ENCODE measurements at regions not wholly inside any gene's neighbourhood (a gene's known extent, or its start where the extent isn't known, plus 50 kb on each side); places are given as distances from the start of the nearest gene placed in this dataset.

DNA sequence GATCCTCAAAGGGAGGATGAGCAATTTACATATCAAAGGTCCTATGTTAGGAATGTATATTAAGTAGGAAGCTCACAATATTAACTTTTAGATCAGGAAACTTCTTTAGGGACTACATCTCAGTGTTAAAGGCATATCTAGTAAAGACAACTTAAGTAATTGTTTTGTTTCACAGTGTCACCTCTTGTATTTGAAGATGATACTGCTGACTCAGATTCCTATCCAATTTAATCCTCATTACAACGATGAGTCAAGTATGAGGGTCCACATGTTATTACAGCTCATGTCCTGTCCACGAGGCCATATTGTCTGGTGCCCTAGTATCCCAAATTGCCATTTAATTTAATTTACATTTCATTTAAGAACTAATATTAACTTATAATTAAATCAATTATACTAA, 523.9 kb downstream of the CCDC85A start:
- Histone ChIP-seq H3K27ac (ENCODE audit: low read depth, low read length) (no peak overlapping the region), H3K9me3 (ENCODE audit: control insufficient read depth in 3 of 3, low read length in 3 of 3) (no peaks in the 10 kb centered on the region), H3K36me3 (ENCODE audit: control insufficient read depth in 3 of 3, insufficient read depth in 3 of 3, low read length in 3 of 3) (no peaks in the 10 kb centered on the region), H3K9ac (ENCODE audit: low read depth in 1 of 3, low read length in 3 of 3) (no peak overlapping the region), H3K27me3 (ENCODE audit: control insufficient read depth in 3 of 3, insufficient read depth in 3 of 3, low read length in 3 of 3) (no peaks in the 10 kb centered on the region), H3K4me3 (ENCODE audit: low read length in 3 of 3) (no peak overlapping the region), H3K4me1 (ENCODE audit: control insufficient read depth in 3 of 3, insufficient read depth in 3 of 3, low read length in 3 of 3) (no peaks in the 10 kb centered on the region)

DNA sequence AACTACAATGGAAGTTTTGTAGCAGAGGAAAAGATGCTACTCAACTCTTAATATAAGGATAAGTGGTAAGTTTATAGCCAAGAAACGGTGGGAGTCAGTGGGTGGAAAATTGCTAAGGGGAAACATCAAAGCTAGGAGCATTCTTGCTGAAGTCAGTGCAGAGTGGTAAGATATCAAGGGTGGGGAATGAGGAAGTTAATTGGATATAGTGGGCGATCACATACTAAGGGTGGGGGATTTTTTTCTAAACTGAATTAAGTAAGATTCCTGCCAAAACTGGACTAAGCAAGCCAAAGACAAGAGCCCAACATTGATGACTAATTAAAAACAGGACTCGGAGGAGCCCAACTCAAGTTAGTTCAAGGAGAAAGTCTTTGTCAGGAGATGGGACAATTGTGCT, 525.4 kb downstream of the CCDC85A start:
- Histone ChIP-seq H3K27ac (ENCODE audit: low read depth, low read length) (no peak overlapping the region), H3K36me3 (ENCODE audit: control insufficient read depth in 3 of 3, insufficient read depth in 3 of 3, low read length in 3 of 3) (no peaks in the 10 kb centered on the region), H3K4me1 (ENCODE audit: control insufficient read depth in 3 of 3, insufficient read depth in 3 of 3, low read length in 3 of 3) (peaks cover 0 to 7% (median 3%) of the 10 kb centered on the region in 3 donors), H3K9me3 (ENCODE audit: control insufficient read depth in 3 of 3, low read length in 3 of 3) (no peaks in the 10 kb centered on the region), H3K4me3 (ENCODE audit: low read length in 3 of 3) (no peak overlapping the region), H3K27me3 (ENCODE audit: control insufficient read depth in 3 of 3, insufficient read depth in 3 of 3, low read length in 3 of 3) (no peaks in the 10 kb centered on the region), H3K9ac (ENCODE audit: low read depth in 1 of 3, low read length in 3 of 3) (no peak overlapping the region)

DNA sequence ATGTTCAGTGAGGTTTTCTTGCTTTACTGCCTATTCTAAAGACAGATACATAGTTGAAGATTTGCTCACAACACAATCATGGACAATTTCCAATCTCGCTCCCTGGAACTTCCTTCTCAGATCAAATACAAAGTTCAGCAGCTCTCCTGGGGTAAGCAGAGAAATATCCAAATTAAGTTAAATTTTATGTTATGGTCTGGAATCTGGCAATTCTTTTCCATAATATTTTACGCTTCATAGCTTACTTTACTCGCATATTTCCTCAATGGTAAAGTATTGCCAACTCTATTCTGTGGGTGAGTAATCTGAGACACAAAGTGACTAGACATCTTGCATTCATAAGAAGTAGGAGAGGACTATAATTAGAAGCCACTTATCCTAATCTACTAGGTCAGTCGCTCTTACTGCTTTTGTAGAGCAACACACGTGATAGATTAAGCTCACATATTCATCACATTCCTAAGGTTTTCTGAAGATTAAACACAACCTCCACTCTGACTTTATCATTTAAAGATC, 529.4 kb downstream of the CCDC85A start:
- Histone ChIP-seq H3K4me3 (ENCODE audit: low read length in 3 of 3) (no peak overlapping the region), H3K36me3 (ENCODE audit: control insufficient read depth in 3 of 3, insufficient read depth in 3 of 3, low read length in 3 of 3) (no peaks in the 10 kb centered on the region), H3K4me1 (ENCODE audit: control insufficient read depth in 3 of 3, insufficient read depth in 3 of 3, low read length in 3 of 3) (peaks cover 0 to 12% (median 3%) of the 10 kb centered on the region in 3 donors), H3K9me3 (ENCODE audit: control insufficient read depth in 3 of 3, low read length in 3 of 3) (no peaks in the 10 kb centered on the region), H3K27ac (ENCODE audit: low read depth, low read length) (no peak overlapping the region), H3K9ac (ENCODE audit: low read depth in 1 of 3, low read length in 3 of 3) (no peak overlapping the region), H3K27me3 (ENCODE audit: control insufficient read depth in 3 of 3, insufficient read depth in 3 of 3, low read length in 3 of 3) (no peaks in the 10 kb centered on the region)

DNA sequence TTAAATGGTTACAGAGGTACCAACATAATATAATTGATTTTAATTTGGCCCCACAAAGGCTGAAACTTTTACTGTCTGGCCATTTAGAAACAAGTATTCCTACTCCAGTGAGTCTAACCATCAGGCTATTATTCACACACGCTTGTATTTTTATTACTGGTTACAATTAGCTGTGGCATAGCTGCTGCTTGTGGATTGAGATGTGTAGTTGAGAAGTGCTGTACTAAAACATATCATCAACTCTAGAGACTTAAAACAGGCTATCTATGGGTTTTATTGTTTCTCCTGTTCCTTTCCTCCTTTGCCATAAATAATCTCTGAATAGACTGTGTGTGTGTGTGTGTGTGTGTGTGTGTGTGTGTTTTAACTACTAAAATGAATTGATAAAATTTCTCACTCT, 530.2 kb downstream of the CCDC85A start:
- Histone ChIP-seq H3K9me3 (ENCODE audit: control insufficient read depth in 3 of 3, low read length in 3 of 3) (no peaks in the 10 kb centered on the region), H3K9ac (ENCODE audit: low read depth in 1 of 3, low read length in 3 of 3) (no peak overlapping the region), H3K27ac (ENCODE audit: low read depth, low read length) (no peak overlapping the region), H3K27me3 (ENCODE audit: control insufficient read depth in 3 of 3, insufficient read depth in 3 of 3, low read length in 3 of 3) (no peaks in the 10 kb centered on the region), H3K4me3 (ENCODE audit: low read length in 3 of 3) (no peak overlapping the region), H3K4me1 (ENCODE audit: control insufficient read depth in 3 of 3, insufficient read depth in 3 of 3, low read length in 3 of 3) (peaks cover 0 to 17% (median 3%) of the 10 kb centered on the region in 3 donors), H3K36me3 (ENCODE audit: control insufficient read depth in 3 of 3, insufficient read depth in 3 of 3, low read length in 3 of 3) (no peaks in the 10 kb centered on the region)

DNA sequence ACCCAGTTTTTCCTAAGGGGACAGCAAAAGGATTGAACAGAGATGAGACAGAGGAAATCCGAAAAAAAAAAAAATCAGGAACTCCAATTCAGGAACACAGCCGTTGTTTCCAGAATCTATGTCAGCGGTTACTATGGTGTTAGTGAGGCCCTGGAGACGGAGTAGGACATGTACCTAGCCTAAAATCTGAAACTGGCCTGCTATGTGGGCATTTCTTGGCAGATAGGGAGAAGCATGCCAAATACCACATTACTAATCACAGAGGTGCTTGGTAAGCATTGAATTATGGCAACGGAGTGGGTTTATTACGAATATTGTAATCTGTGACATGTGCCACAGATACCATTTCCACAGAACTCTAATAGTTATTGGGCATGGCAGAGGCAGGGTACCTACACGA, 530.6 kb downstream of the CCDC85A start:
- Histone ChIP-seq H3K4me1 (ENCODE audit: control insufficient read depth in 3 of 3, insufficient read depth in 3 of 3, low read length in 3 of 3) (peaks cover 0 to 17% (median 3%) of the 10 kb centered on the region in 3 donors), H3K36me3 (ENCODE audit: control insufficient read depth in 3 of 3, insufficient read depth in 3 of 3, low read length in 3 of 3) (no peaks in the 10 kb centered on the region), H3K27ac (ENCODE audit: low read depth, low read length) (no peak overlapping the region), H3K9ac (ENCODE audit: low read depth in 1 of 3, low read length in 3 of 3) (no peak overlapping the region), H3K27me3 (ENCODE audit: control insufficient read depth in 3 of 3, insufficient read depth in 3 of 3, low read length in 3 of 3) (no peaks in the 10 kb centered on the region), H3K9me3 (ENCODE audit: control insufficient read depth in 3 of 3, low read length in 3 of 3) (no peaks in the 10 kb centered on the region), H3K4me3 (ENCODE audit: low read length in 3 of 3) (no peak overlapping the region)

DNA sequence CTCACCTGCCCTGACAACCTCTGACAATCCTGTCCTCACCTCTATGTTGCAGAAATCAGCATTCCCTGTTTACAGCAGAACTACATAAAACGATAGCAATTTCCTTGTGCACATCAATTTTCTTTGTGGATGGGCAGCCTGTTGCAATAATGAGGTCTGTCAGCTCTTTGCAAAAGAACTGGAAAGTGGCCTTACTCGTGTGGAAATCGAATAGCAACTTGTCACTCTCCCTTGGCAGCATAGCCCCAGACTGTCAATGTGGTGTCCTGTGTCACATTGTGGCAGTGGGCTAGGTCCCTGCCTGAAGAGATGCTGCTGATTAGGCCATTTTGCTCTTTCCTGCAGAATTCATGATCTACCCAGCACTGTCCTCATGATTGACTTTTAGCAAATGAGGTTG, 531.9 kb downstream of the CCDC85A start:
- Histone ChIP-seq H3K9ac (ENCODE audit: low read depth in 1 of 3, low read length in 3 of 3) (no peak overlapping the region), H3K9me3 (ENCODE audit: control insufficient read depth in 3 of 3, low read length in 3 of 3) (no peaks in the 10 kb centered on the region), H3K27ac (ENCODE audit: low read depth, low read length) (no peak overlapping the region), H3K4me1 (ENCODE audit: control insufficient read depth in 3 of 3, insufficient read depth in 3 of 3, low read length in 3 of 3) (peaks cover 0 to 17% (median 3%) of the 10 kb centered on the region in 3 donors), H3K36me3 (ENCODE audit: control insufficient read depth in 3 of 3, insufficient read depth in 3 of 3, low read length in 3 of 3) (no peaks in the 10 kb centered on the region), H3K27me3 (ENCODE audit: control insufficient read depth in 3 of 3, insufficient read depth in 3 of 3, low read length in 3 of 3) (no peaks in the 10 kb centered on the region), H3K4me3 (ENCODE audit: low read length in 3 of 3) (no peak overlapping the region)

DNA sequence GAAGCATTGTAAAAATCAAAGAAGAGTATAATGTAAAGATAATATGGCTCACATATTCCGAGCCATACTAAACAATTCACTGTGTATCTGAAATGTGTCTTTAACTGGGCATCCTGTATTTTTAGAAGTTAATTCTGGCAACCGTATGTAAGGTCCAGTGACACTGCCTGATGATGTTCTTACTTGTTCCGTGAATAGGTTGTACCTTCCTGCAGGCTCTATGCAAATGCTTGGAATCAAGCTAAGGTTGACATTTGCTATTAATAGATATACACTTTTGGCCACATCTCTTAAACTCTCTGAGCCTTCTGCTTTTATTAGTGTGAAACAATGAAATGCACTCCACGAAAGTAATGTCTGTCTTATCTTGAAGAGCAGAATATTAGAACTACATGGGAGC, 534.6 kb downstream of the CCDC85A start:
- no peak overlapping the region for H3K27ac ChIP-seq (ENCODE audit: low read depth, low read length)
- H3K9me3 ChIP-seq (ENCODE audit: control insufficient read depth in 3 of 3, low read length in 3 of 3) = no peaks in the 10 kb centered on the region
- peaks cover 0 to 16% (median 2%) of the 10 kb centered on the region in 3 donors for H3K4me1 ChIP-seq (ENCODE audit: control insufficient read depth in 3 of 3, insufficient read depth in 3 of 3, low read length in 3 of 3)
- no peak overlapping the region for H3K9ac ChIP-seq (ENCODE audit: low read depth in 1 of 3, low read length in 3 of 3)
- peak overlapping the region in 1 of 3 donors; percentile 35 for H3K4me3 ChIP-seq (ENCODE audit: low read length in 3 of 3)
- no peaks in the 10 kb centered on the region for H3K36me3 ChIP-seq (ENCODE audit: control insufficient read depth in 3 of 3, insufficient read depth in 3 of 3, low read length in 3 of 3)
- no peaks in the 10 kb centered on the region for H3K27me3 ChIP-seq (ENCODE audit: control insufficient read depth in 3 of 3, insufficient read depth in 3 of 3, low read length in 3 of 3)

DNA sequence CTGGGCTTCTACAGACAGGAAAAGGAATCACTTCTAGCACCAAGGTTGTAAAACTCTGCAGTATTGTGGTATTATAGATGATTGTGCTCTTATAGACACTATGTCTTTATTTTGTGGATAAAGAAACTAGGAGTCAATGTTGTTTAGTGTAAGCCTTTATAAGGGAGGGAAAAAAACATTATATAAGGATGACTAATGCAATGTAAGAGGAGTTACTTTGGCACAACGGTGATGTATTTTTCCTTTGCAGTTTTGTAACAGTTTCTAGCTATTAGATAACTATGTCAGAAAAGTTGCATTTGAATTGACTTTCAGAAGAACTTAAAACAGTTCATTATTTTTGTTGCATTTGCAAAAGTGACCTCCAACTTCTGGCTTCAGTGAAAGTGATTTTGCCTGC, 545.4 kb downstream of the CCDC85A start:
- peaks cover 0 to 12% (median 0%) of the 10 kb centered on the region in 3 donors for H3K9me3 ChIP-seq (ENCODE audit: control insufficient read depth in 3 of 3, low read length in 3 of 3)
- no peaks in the 10 kb centered on the region for H3K36me3 ChIP-seq (ENCODE audit: control insufficient read depth in 3 of 3, insufficient read depth in 3 of 3, low read length in 3 of 3)
- H3K9ac ChIP-seq (ENCODE audit: low read depth in 1 of 3, low read length in 3 of 3) = no peak overlapping the region
- no peaks in the 10 kb centered on the region for H3K4me1 ChIP-seq (ENCODE audit: control insufficient read depth in 3 of 3, insufficient read depth in 3 of 3, low read length in 3 of 3)
- H3K27me3 ChIP-seq (ENCODE audit: control insufficient read depth in 3 of 3, insufficient read depth in 3 of 3, low read length in 3 of 3) = no peaks in the 10 kb centered on the region
- H3K27ac ChIP-seq (ENCODE audit: low read depth, low read length) = no peak overlapping the region
- no peak overlapping the region for H3K4me3 ChIP-seq (ENCODE audit: low read length in 3 of 3)

DNA sequence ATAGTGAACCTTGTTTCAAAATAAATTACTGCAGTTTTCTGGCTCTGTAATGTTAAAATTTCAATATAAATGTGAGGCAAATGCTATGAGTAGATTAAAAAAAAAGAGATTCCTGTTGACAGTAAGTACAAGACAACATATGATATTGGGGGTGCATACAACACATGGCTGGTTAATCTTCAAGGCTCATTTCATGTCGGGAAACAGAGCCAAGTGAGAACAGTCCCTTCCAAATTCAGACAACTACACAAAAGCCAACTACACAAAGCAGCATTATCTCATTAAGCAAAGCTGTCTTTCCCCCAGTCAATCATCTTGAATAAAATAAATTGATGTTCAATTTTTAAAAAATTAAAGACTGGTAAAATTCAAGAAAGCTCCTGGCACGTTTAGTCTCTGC, 549.2 kb downstream of the CCDC85A start:
- no peak overlapping the region for H3K27ac ChIP-seq (ENCODE audit: low read depth, low read length)
- no peaks in the 10 kb centered on the region for H3K36me3 ChIP-seq (ENCODE audit: control insufficient read depth in 3 of 3, insufficient read depth in 3 of 3, low read length in 3 of 3)
- no peak overlapping the region for H3K9ac ChIP-seq (ENCODE audit: low read depth in 1 of 3, low read length in 3 of 3)
- H3K4me3 ChIP-seq (ENCODE audit: low read length in 3 of 3) = no peak overlapping the region
- peaks cover 0 to under 1% (median 0%) of the 10 kb centered on the region in 3 donors for H3K9me3 ChIP-seq (ENCODE audit: control insufficient read depth in 3 of 3, low read length in 3 of 3)
- H3K4me1 ChIP-seq (ENCODE audit: control insufficient read depth in 3 of 3, insufficient read depth in 3 of 3, low read length in 3 of 3) = no peaks in the 10 kb centered on the region
- H3K27me3 ChIP-seq (ENCODE audit: control insufficient read depth in 3 of 3, insufficient read depth in 3 of 3, low read length in 3 of 3) = no peaks in the 10 kb centered on the region

DNA sequence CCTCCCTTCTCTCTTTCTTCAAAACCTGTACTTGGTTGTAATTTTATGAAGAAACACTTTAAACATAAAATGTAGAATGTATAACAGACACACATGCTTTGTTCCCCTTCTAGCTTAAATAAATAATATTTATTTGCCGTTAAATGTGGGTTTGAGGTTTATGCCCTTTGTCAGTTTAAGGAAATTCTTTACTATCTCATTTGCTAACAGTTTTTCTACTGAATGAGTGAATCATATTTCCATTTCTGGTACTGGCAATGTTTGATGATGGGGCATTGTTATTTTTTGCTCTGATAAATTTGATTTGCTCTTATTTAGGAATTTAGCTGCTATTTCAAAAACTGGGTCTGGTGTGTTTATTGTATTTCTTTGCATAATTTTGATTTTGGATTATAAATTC, 555.6 kb downstream of the CCDC85A start:
- no peak overlapping the region for H3K4me3 ChIP-seq (ENCODE audit: low read length in 3 of 3)
- H3K9ac ChIP-seq (ENCODE audit: low read depth in 1 of 3, low read length in 3 of 3) = no peak overlapping the region
- H3K36me3 ChIP-seq (ENCODE audit: control insufficient read depth in 3 of 3, insufficient read depth in 3 of 3, low read length in 3 of 3) = no peaks in the 10 kb centered on the region
- H3K27me3 ChIP-seq (ENCODE audit: control insufficient read depth in 3 of 3, insufficient read depth in 3 of 3, low read length in 3 of 3) = no peaks in the 10 kb centered on the region
- no peaks in the 10 kb centered on the region for H3K9me3 ChIP-seq (ENCODE audit: control insufficient read depth in 3 of 3, low read length in 3 of 3)
- no peak overlapping the region for H3K27ac ChIP-seq (ENCODE audit: low read depth, low read length)
- no peaks in the 10 kb centered on the region for H3K4me1 ChIP-seq (ENCODE audit: control insufficient read depth in 3 of 3, insufficient read depth in 3 of 3, low read length in 3 of 3)
